ENCODE measurements at regions not wholly inside any gene's neighbourhood (a gene's known extent, or its start where the extent isn't known, plus 50 kb on each side); places are given as distances from the start of the nearest gene placed in this dataset.

- H3K27me3 Mint-ChIP-seq (ENCODE audit: unreplicated experiment): peaks cover 2% of the 10 kb centered on the region
- peaks cover 4% of the 10 kb centered on the region for H3K9me3 Mint-ChIP-seq (ENCODE audit: unreplicated experiment)
- no peak for DNase-seq
- no peak overlapping the region for H3K4me3 Mint-ChIP-seq (ENCODE audit: unreplicated experiment)
- no peak overlapping the region for H3K27ac Mint-ChIP-seq (ENCODE audit: unreplicated experiment)
- no peak for TF ChIP-seq CTCF (IDR thresholded peaks at IDR 0.05; ENCODE audit: partially characterized antibody, unreplicated experiment)
- H3K4me1 Mint-ChIP-seq (ENCODE audit: low read depth, unreplicated experiment): peaks cover 11% of the 10 kb centered on the region
- no peaks in the 10 kb centered on the region for H3K36me3 Mint-ChIP-seq (ENCODE audit: unreplicated experiment)
Measured at GRCh38 chr1:112304126-112304525, 91.9 kb upstream of the CTTNBP2NL start.

DNA sequence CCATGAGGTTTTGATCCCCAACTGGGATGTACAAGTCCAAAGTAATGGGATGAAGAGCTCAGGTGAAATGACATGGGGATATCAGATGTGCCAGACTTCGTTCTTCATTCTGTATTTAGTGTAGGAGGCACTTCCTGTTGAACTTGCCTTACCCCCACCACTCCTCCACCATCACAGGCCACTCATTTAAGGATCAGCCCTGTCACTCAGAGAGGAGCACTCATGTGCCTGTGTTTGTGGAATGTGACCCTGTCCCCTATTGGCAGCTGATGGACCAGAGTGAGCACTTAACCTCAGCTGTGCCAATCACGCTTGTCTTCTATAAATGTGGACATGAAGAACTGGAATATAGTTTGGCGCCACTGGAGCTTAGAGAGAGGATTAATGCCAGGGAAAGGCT is 91.4 kb upstream of the CTTNBP2NL start:
- no peaks in the 10 kb centered on the region for H3K36me3 Mint-ChIP-seq (ENCODE audit: unreplicated experiment)
- DNase-seq: no peak
- no peak overlapping the region for H3K27ac Mint-ChIP-seq (ENCODE audit: unreplicated experiment)
- H3K27me3 Mint-ChIP-seq (ENCODE audit: unreplicated experiment): peaks cover 2% of the 10 kb centered on the region
- H3K4me1 Mint-ChIP-seq (ENCODE audit: low read depth, unreplicated experiment): peaks cover 13% of the 10 kb centered on the region
- no peak for TF ChIP-seq CTCF (IDR thresholded peaks at IDR 0.05; ENCODE audit: partially characterized antibody, unreplicated experiment)
- H3K4me3 Mint-ChIP-seq (ENCODE audit: unreplicated experiment): no peak overlapping the region
- peaks cover 4% of the 10 kb centered on the region for H3K9me3 Mint-ChIP-seq (ENCODE audit: unreplicated experiment)

GRCh38 chr1:112307930-112308591 is 88.0 kb upstream of the CTTNBP2NL start:
- H3K27ac Mint-ChIP-seq (ENCODE audit: unreplicated experiment): no peak overlapping the region
- peaks cover 2% of the 10 kb centered on the region for H3K27me3 Mint-ChIP-seq (ENCODE audit: unreplicated experiment)
- TF ChIP-seq CTCF (IDR thresholded peaks at IDR 0.05; ENCODE audit: partially characterized antibody, unreplicated experiment): no peak
- H3K9me3 Mint-ChIP-seq (ENCODE audit: unreplicated experiment): peaks cover 4% of the 10 kb centered on the region
- H3K4me3 Mint-ChIP-seq (ENCODE audit: unreplicated experiment): no peak overlapping the region
- no peak for DNase-seq
- peaks cover 19% of the 10 kb centered on the region for H3K4me1 Mint-ChIP-seq (ENCODE audit: low read depth, unreplicated experiment)
- H3K36me3 Mint-ChIP-seq (ENCODE audit: unreplicated experiment): no peaks in the 10 kb centered on the region

DNA sequence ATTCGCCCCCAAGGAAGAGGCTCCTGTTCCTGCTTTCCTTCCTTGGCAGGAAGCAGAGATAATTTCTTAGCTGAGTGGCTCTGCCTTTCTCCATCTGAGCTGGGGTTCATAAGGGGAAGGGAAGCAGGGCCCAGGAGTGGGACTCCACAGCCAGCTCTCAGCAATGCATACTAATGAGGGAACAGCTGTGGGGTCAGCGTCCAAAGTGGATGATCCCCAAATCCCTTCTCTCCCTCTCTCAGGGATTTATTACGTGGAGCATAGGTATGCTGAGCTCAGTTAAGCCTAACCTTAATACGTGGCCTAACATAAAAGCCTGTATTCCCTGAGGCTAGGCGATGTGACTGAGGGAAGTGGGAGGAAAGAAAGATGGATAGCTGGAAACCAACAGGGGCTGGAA is 87.3 kb upstream of the CTTNBP2NL start:
- peaks cover 19% of the 10 kb centered on the region for H3K4me1 Mint-ChIP-seq (ENCODE audit: low read depth, unreplicated experiment)

More for the DNA sequence above, 87.3 kb upstream of the CTTNBP2NL start:
- no peak overlapping the region for H3K27ac Mint-ChIP-seq (ENCODE audit: unreplicated experiment)
- no peaks in the 10 kb centered on the region for H3K36me3 Mint-ChIP-seq (ENCODE audit: unreplicated experiment)
- peaks cover 2% of the 10 kb centered on the region for H3K27me3 Mint-ChIP-seq (ENCODE audit: unreplicated experiment)
- no peak for DNase-seq
- H3K9me3 Mint-ChIP-seq (ENCODE audit: unreplicated experiment): peaks cover 4% of the 10 kb centered on the region
- TF ChIP-seq CTCF (IDR thresholded peaks at IDR 0.05; ENCODE audit: partially characterized antibody, unreplicated experiment): no peak
- H3K4me3 Mint-ChIP-seq (ENCODE audit: unreplicated experiment): no peak overlapping the region
